Activated CD4-positive, alpha-beta T cell treated with anti-CD3 and anti-CD28 coated beads for 36 hours (primary cell): ENCODE measurements at regions not wholly inside any gene's neighbourhood (a gene's known extent, or its start where the extent isn't known, plus 50 kb on each side); places are given as distances from the start of the nearest gene placed in this dataset.

Experiments
- ATAC-seq: fragments of 200-7000 bp; cut with Tn5 transposase; one replicate; pipeline ENCODE4 v1.10.0; 2021; ENCODE audit warnings: mild to moderate bottlenecking, moderate library complexity
- CTCF ChIA-PET: fragments of 350-600 bp; sonication (Branson Sonifier 250); formaldehyde crosslinking; loops from one replicate; lab custom pipeline; 2021; ENCODE audit warnings: antibody characterized with exemption; lab: Charles Lee
- POLR2A ChIA-PET: fragments of 350-600 bp; sonication (Branson Sonifier 250); formaldehyde crosslinking; loops from one replicate; lab custom pipeline; 2021; ENCODE audit warnings: antibody characterized with exemption, inconsistent platforms; lab: Charles Lee
- DNase-seq: peaks from one replicate; pipeline ENCODE4 v3.0.0-alpha.2; 2020
- H3K27ac Mint-ChIP-seq: one replicate; pipeline ENCODE4 v1.8.0; 2021; ENCODE audit warnings: mixed read lengths
- H3K27me3 Mint-ChIP-seq: one replicate; pipeline ENCODE4 v1.8.0; 2021; ENCODE audit warnings: mixed read lengths
- H3K36me3 Mint-ChIP-seq: one replicate; pipeline ENCODE4 v1.8.0; 2021; ENCODE audit warnings: low read depth, mixed read lengths
- H3K4me1 Mint-ChIP-seq: one replicate; pipeline ENCODE4 v1.8.0; 2021; ENCODE audit warnings: mixed read lengths
- H3K4me3 Mint-ChIP-seq: one replicate; pipeline ENCODE4 v1.8.0; 2021; ENCODE audit warnings: mild to moderate bottlenecking, moderate library complexity, mixed read lengths
- H3K9me3 Mint-ChIP-seq: one replicate; pipeline ENCODE4 v1.8.0; 2021; ENCODE audit warnings: low read depth, mixed read lengths
- intact Hi-C, 2 experiments: fragments of 100-400 bp; cut with DNase I in 1 of 2; cut with micrococcal nuclease in 1 of 2; formaldehyde crosslinking; loops; one replicate each; pipeline versions ENCODE4 v1.14.2 to v1.15.1; 2022 to 2024; cut with DNase I, micrococcal nuclease

DNA sequence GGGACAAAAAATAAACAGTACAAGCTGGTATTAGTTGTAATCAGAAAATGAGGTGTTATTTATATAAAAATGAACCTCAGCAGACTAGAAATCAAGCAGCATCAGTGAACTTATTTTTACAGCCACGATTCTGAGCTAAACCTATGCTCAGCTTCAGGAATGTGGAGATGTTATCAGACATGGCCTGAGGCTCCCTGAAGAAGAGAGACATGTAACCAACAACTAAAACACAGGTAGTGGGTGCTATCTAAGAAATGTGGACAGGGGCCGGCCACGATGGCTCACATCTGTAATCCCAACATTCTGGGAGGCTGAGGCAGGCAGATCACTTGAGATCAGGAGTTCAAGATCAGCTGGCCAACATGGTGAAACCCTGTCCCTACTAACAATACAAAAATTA, 534.3 kb downstream of the VRK1 start:
- Mint-ChIP-seq H3K4me1 (peaks cover 33% of the 10 kb centered on the region), H3K9me3 (no peaks in the 10 kb centered on the region), H3K4me3 (no peak overlapping the region), H3K27me3 (no peaks in the 10 kb centered on the region), H3K36me3 (no peaks in the 10 kb centered on the region), H3K27ac (peak overlapping the region; percentile 34)
- ATAC-seq (no peak), DNase-seq (no peak)
- ChIA-PET POLR2A (no interaction called here), CTCF (no interaction called here)
- intact Hi-C loops: no loop called here

DNA sequence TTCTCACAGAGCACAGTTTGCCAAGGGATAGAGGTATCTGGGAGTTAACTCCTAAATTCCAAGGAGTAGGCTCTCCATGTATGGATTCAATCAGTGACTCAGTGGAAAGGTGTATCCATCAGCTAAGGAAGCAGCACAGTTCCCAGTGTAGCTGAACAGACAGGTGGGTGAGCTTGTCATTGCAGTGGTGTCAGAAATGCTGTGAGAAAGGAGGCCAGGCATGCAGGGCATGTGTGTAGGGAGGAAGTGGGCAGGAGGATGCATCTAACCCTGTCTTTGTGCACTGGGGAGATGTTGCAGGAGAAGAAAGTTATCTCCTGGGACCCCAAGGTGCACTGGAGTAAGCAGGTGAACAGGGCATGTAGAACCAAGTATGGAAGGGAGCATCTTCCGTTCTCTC, 539.0 kb downstream of the VRK1 start:
- ChIA-PET POLR2A (no interaction called here), CTCF (interaction anchor here (1.5 kb wide), 1 partner anchor 28 kb away, joined by 6 read pairs; no protein-coding TSS in a partner anchor)
- DNase-seq (no peak), ATAC-seq (no peak)
- intact Hi-C loops: no loop called here
- Mint-ChIP-seq H3K4me1 (peaks cover 31% of the 10 kb centered on the region), H3K27me3 (no peaks in the 10 kb centered on the region), H3K36me3 (peaks cover 6% of the 10 kb centered on the region), H3K27ac (no peak overlapping the region), H3K4me3 (no peak overlapping the region), H3K9me3 (peaks cover 12% of the 10 kb centered on the region)

DNA sequence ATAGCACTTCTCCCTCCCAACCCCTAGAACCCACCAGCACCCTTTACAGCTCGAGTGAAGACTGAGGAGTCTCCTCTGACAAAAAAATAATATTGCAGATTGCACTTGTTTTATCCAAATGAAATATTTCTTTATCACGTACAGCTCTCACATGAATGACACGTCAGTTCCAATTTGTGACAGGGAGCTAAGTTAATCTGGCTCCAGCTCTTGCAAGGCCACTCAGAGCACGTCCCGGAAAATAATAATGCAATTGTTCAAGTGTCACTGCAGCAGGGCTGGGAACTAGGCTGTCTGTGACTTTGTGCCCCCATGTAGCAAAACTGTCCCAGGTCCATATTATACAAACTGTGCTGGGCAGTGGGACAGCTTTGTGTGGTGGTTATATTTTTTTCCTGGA, 539.6 kb downstream of the VRK1 start:
- POLR2A ChIA-PET: no interaction called here

DNA sequence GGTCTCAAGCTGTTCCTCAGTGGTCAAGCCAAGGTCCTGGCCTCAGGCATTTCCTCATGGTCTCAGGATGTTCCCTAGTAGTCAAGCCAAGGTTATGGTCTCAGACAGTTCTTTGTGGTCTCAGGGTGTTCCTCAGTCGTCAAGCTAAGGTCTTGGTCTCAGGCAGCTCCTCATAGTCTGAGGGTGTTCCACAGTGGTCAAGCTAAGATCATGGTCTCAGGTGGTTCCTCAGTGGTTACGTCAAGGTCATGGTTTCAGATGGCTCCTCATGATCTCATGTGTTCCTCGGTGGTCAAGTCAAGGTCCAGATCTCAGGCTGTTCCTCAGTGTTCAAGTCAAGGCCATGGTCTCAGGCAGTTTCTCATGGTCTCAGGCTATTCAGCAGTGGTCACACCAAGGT, 540.1 kb downstream of the VRK1 start:
- no peak overlapping the region for H3K27ac Mint-ChIP-seq
- CTCF ChIA-PET: interaction anchor here (1.5 kb wide), 1 partner anchor 29 kb away, joined by 6 read pairs; no protein-coding TSS in a partner anchor
- POLR2A ChIA-PET: no interaction called here
- peaks cover 6% of the 10 kb centered on the region for H3K36me3 Mint-ChIP-seq
- H3K4me3 Mint-ChIP-seq: no peak overlapping the region
- DNase-seq: no peak
- ATAC-seq: no peak
- no peaks in the 10 kb centered on the region for H3K27me3 Mint-ChIP-seq
- intact Hi-C loops: no loop called here
- H3K4me1 Mint-ChIP-seq: peaks cover 21% of the 10 kb centered on the region
- H3K9me3 Mint-ChIP-seq: peaks cover 12% of the 10 kb centered on the region

More for the DNA sequence above, 539.6 kb downstream of the VRK1 start:
- CTCF ChIA-PET: interaction anchor here (1.5 kb wide), 1 partner anchor 29 kb away, joined by 6 read pairs; no protein-coding TSS in a partner anchor
- Mint-ChIP-seq H3K36me3 (peaks cover 6% of the 10 kb centered on the region), H3K9me3 (peaks cover 12% of the 10 kb centered on the region), H3K27me3 (no peaks in the 10 kb centered on the region), H3K27ac (no peak overlapping the region), H3K4me1 (peaks cover 25% of the 10 kb centered on the region), H3K4me3 (no peak overlapping the region)
- intact Hi-C loops: no loop called here
- ATAC-seq: no peak
- DNase-seq: no peak

DNA sequence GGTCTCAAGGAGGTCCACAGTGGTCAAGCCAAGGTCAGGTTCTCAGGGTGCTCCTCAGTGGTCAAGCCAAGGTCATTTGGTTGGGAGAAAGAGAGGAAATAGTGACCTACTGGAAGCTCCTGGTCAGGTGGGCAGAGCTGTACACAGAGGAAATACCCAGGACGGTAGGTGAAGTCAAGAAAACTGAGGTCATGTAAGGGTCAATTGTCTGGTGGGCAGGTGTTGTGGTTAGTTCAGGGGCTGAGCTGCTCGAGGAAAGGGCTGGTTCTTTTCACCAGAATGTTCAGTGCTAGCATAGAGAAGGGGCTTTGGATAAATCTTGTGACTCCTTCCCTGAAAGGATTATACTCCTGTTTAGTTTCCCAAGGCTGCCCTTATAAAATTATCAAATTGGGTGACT, 540.5 kb downstream of the VRK1 start:
- CTCF ChIA-PET: interaction anchor here (1.5 kb wide), 1 partner anchor 30 kb away, joined by 6 read pairs; no protein-coding TSS in a partner anchor
- no peak for DNase-seq
- H3K9me3 Mint-ChIP-seq: peaks cover 12% of the 10 kb centered on the region
- no peak overlapping the region for H3K27ac Mint-ChIP-seq
- POLR2A ChIA-PET: no interaction called here
- no peaks in the 10 kb centered on the region for H3K27me3 Mint-ChIP-seq
- H3K4me1 Mint-ChIP-seq: peaks cover 17% of the 10 kb centered on the region
- H3K4me3 Mint-ChIP-seq: no peak overlapping the region
- intact Hi-C loops: no loop called here
- ATAC-seq: no peak
- H3K36me3 Mint-ChIP-seq: peaks cover 6% of the 10 kb centered on the region

DNA sequence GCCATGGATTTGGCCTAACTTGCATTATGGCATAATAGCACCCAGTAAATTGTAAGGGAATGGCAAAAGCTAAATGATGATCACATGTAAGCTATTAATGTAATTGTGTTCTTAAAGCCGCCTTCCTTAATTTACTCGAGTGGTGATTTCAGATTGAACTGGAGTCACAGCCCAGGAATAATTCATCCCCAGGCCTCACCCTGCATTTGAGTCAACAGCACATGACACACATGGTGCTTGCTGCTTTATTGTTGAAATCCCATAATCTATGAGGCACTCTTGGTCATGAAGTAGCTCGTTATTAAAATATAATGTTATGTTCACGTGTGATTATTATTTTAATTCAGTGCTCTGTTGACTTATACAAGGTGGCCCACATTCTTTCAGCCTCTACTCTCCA, 547.5 kb downstream of the VRK1 start:
- Mint-ChIP-seq H3K27ac (no peak overlapping the region), H3K27me3 (no peaks in the 10 kb centered on the region), H3K4me3 (no peak overlapping the region), H3K9me3 (peaks cover 5% of the 10 kb centered on the region), H3K4me1 (no peaks in the 10 kb centered on the region), H3K36me3 (peaks cover 2% of the 10 kb centered on the region)
- CTCF ChIA-PET: no interaction called here
- intact Hi-C loops: no loop called here
- POLR2A ChIA-PET: no interaction called here
- DNase-seq: no peak
- no peak for ATAC-seq

DNA sequence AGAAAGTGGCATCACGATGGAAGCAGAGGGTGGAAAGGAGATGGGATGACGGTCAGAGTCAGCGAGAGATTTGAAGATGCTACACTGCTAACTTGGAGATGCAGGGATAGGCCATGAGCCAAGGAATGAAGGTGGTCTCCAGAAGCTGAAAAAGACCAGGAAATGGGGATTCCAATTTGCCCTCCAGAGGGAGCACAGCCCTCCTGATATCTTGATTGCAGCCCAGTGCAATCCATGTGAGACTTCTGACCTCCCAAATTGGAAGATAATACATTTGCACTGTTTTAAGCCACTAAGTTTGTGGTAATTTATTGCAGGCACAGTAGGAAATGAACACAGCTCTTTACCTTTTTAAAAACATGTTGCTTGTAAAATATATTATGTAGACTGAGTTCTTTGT, 549.5 kb downstream of the VRK1 start:
- ChIA-PET POLR2A (no interaction called here), CTCF (no interaction called here)
- no peak overlapping the region for H3K27ac Mint-ChIP-seq
- DNase-seq: no peak
- no peak overlapping the region for H3K4me3 Mint-ChIP-seq
- no peaks in the 10 kb centered on the region for H3K36me3 Mint-ChIP-seq
- ATAC-seq: no peak
- intact Hi-C loops: no loop called here
- peaks cover 7% of the 10 kb centered on the region for H3K4me1 Mint-ChIP-seq
- no peaks in the 10 kb centered on the region for H3K27me3 Mint-ChIP-seq
- no peaks in the 10 kb centered on the region for H3K9me3 Mint-ChIP-seq

DNA sequence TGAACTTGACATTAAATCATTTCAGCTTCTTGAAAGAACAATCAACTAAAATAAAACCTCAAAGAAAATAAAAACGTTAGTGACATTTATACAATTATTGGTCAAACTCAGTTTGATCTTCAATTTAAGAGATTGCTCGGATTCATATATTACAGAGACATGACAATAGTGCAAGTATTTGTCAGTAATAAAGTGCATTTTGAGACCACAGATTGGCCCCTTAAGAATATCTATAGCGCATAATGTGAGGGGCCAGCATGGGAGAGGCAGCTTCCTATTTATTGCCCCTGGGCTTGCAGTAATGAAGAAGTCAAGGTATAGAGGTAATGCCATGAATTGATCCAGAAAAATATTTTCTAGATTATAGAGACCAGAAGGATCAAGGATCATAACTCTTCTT, 552.3 kb downstream of the VRK1 start:
- no peak overlapping the region for H3K27ac Mint-ChIP-seq

DNA sequence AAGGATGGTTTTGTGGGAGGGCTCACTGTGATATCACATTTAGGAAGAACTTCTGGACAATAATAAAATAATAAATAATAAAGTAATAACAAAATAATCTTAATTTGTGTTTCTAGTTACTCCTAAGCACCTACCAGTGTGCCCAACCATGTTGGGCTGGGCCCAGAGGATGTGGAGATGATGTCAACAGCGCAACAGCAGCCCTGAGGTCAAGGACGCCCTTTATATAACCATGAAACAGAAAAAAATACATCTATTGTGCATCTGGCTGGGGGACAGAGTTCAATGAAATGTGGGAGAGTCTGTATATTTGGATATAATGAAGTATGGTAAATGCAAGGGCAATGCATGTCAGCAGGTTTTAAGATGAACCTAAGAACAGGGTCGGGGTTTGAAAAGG, 552.8 kb downstream of the VRK1 start:
- intact Hi-C loops: no loop called here
- POLR2A ChIA-PET: no interaction called here
- H3K27ac Mint-ChIP-seq: no peak overlapping the region
- no peaks in the 10 kb centered on the region for H3K36me3 Mint-ChIP-seq
- no peaks in the 10 kb centered on the region for H3K9me3 Mint-ChIP-seq
- no peaks in the 10 kb centered on the region for H3K27me3 Mint-ChIP-seq
- peaks cover 8% of the 10 kb centered on the region for H3K4me1 Mint-ChIP-seq
- DNase-seq (no peak), ATAC-seq (no peak)
- CTCF ChIA-PET: no interaction called here
- H3K4me3 Mint-ChIP-seq: no peak overlapping the region

More for the DNA sequence above, 552.3 kb downstream of the VRK1 start:
- H3K4me3 Mint-ChIP-seq: no peak overlapping the region
- H3K36me3 Mint-ChIP-seq: no peaks in the 10 kb centered on the region
- intact Hi-C loops: no loop called here
- ChIA-PET CTCF (no interaction called here), POLR2A (no interaction called here)
- no peaks in the 10 kb centered on the region for H3K9me3 Mint-ChIP-seq
- no peaks in the 10 kb centered on the region for H3K27me3 Mint-ChIP-seq
- DNase-seq (no peak), ATAC-seq (no peak)
- peaks cover 7% of the 10 kb centered on the region for H3K4me1 Mint-ChIP-seq

DNA sequence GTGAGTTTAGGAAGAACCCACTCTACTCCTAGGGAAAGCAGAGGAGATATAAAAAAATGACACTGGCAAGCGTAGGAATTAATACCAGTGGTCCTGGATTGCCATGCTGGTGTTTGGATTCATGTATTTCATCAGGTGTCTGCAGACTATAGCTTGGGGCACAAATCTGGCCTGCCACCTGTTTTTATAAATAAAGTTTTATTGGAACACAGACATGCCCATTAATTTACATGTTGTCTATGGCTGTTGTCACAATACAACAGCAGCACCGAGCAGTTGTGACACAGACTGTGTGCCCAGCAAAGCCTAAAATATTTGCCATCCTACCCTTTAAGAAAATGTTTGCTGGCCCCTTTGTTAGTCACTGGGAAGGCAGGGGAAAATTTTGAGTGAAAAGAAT, 553.2 kb downstream of the VRK1 start:
- CTCF ChIA-PET: no interaction called here
- intact Hi-C loops: no loop called here
- Mint-ChIP-seq H3K4me1 (peaks cover 8% of the 10 kb centered on the region), H3K27me3 (no peaks in the 10 kb centered on the region), H3K9me3 (no peaks in the 10 kb centered on the region), H3K27ac (no peak overlapping the region), H3K4me3 (no peak overlapping the region), H3K36me3 (no peaks in the 10 kb centered on the region)
- DNase-seq (no peak), ATAC-seq (no peak)
- POLR2A ChIA-PET: no interaction called here

DNA sequence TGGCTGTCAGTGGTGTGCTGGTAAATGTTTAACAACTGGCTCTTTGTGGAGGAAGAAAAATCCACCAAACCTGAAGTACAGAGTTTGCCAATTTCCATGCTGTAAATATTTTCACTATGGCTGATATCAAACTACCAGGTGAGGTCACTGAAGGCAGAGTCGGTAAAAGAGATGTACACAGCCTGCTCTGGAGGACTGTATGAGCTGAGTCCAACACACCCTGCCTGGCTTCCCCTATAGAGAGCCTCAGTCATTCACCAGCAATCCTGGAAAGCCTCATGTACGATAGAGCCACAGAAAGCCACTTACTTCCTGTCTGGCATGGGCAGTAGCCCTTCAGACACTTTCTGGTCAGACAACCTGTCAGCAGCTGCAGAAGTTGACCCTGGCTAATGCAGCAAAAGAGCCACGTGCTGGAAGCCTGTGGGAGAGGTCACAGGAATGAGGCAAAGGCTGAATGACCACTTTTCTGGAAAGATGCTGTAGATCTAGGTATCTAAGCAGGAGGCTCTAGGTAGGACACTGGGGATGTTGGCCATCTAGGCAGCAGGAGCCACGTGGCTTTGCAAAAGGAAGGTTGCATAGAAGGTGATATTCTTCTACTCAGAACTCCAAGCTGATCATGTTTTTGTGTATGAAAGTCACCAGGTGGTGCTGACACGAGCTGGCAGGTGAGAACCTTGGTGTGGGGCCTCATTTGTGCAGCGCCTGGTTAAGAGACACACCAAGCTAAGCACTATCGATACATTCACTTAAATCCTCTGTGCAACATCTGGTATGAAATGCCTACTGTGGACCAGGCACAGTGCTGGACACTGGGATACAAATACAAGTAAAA, 553.9 kb downstream of the VRK1 start:
- H3K36me3 Mint-ChIP-seq: no peaks in the 10 kb centered on the region
- no peak overlapping the region for H3K4me3 Mint-ChIP-seq
- H3K27ac Mint-ChIP-seq: no peak overlapping the region
- no peak for ATAC-seq
- no peaks in the 10 kb centered on the region for H3K27me3 Mint-ChIP-seq
- DNase-seq: no peak
- H3K9me3 Mint-ChIP-seq: no peaks in the 10 kb centered on the region
- ChIA-PET POLR2A (no interaction called here), CTCF (no interaction called here)
- H3K4me1 Mint-ChIP-seq: peaks cover 8% of the 10 kb centered on the region
- intact Hi-C loops: no loop called here

DNA sequence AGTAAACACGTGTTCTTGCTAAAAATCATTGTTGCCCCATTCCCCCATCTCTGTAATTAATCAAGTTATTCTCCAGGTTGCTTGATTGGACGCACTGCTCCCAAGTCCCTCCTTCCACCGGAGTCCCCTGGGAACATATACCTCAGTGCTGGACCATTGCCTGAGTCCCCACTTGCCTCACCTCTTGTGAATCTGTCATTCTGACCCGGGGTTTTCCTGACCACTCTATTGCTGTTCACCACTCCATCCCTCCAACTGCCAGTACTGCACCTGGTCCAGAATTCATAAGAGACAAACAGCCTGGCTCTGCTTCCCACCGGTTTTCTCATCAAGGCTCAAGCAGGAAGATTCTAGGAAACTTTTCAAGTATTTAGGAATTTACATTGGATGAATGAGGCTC, 555.9 kb downstream of the VRK1 start:
- ATAC-seq (no peak), DNase-seq (no peak)
- no peak overlapping the region for H3K27ac Mint-ChIP-seq
- no peak overlapping the region for H3K4me3 Mint-ChIP-seq
- H3K4me1 Mint-ChIP-seq: peaks cover 8% of the 10 kb centered on the region
- no peaks in the 10 kb centered on the region for H3K36me3 Mint-ChIP-seq
- ChIA-PET POLR2A (no interaction called here), CTCF (no interaction called here)
- H3K27me3 Mint-ChIP-seq: no peaks in the 10 kb centered on the region
- H3K9me3 Mint-ChIP-seq: no peaks in the 10 kb centered on the region
- intact Hi-C loops: no loop called here
